ENCODE measurements at regions not wholly inside any gene's neighbourhood (a gene's known extent, or its start where the extent isn't known, plus 50 kb on each side); places are given as distances from the start of the nearest gene placed in this dataset.

- Histone ChIP-seq H3K79me2 (ENCODE audit: insufficient read depth, low read depth, low read length) (no peaks in the 10 kb centered on the region), H3K4me1 (ENCODE audit: insufficient read depth, low read length, poor library complexity, severe bottlenecking) (no peaks in the 10 kb centered on the region), H3K4me3 (ENCODE audit: low read depth, low read length, poor library complexity, severe bottlenecking) (no peak overlapping the region), H3K27ac (ENCODE audit: low read depth, low read length, poor library complexity, severe bottlenecking) (no peak overlapping the region), H3K9me2 (ENCODE audit: insufficient read depth, low read length) (no peaks in the 10 kb centered on the region), H3K9me3 (ENCODE audit: low read length) (no peaks in the 10 kb centered on the region), H3K36me3 (ENCODE audit: insufficient read depth, low read length) (no peaks in the 10 kb centered on the region), H3K4me2 (ENCODE audit: low read length) (no peak overlapping the region), H4K20me1 (ENCODE audit: insufficient read depth, low read length) (no peaks in the 10 kb centered on the region), H2AFZ (ENCODE audit: low read length) (no peak overlapping the region)
- no peak for TF ChIP-seq EZH2phosphoT487 (IDR thresholded peaks at IDR 0.05; ENCODE audit: borderline replicate concordance, low read depth, low read length)
- POLR2A ChIA-PET: no interaction called here
- no TSS peak for BruUV-seq (replicated peaks)
- intact Hi-C loops (cut with micrococcal nuclease; ENCODE audit: unreplicated experiment): no loop called here
- DNase-seq (ENCODE audit: low spot score): no peak
- CTCF ChIA-PET (ENCODE audit: unreplicated experiment): no interaction called here
Observed at GRCh38 chr21:35727830-35728229, 332.5 kb downstream of the SETD4 start.

DNA sequence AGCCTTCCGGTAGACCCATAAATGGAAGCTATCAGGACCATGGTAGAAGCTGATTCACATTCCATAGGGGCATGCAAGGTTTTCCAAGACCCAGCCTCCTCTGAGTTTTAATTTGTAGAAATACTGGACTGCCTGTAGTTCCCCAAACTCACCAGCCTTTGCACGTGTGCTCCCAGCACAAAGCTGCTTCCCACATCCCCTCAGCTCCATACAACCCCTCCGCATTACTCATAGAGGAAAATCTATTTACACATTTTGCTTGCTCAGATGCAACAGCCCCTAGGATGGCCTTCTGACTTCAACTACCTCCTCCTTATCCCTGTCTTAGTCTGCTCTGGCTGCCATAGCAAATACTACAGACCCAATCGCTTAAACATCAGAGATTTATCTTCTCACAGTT is 336.2 kb downstream of the SETD4 start:
- Histone ChIP-seq H3K4me3 (ENCODE audit: low read depth, low read length, poor library complexity, severe bottlenecking) (no peak overlapping the region), H4K20me1 (ENCODE audit: insufficient read depth, low read length) (no peaks in the 10 kb centered on the region), H3K4me2 (ENCODE audit: low read length) (no peak overlapping the region), H3K36me3 (ENCODE audit: insufficient read depth, low read length) (no peaks in the 10 kb centered on the region), H2AFZ (ENCODE audit: low read length) (no peak overlapping the region), H3K9me3 (ENCODE audit: low read length) (no peaks in the 10 kb centered on the region), H3K27ac (ENCODE audit: low read depth, low read length, poor library complexity, severe bottlenecking) (no peak overlapping the region), H3K4me1 (ENCODE audit: insufficient read depth, low read length, poor library complexity, severe bottlenecking) (peaks cover 10% of the 10 kb centered on the region), H3K9me2 (ENCODE audit: insufficient read depth, low read length) (no peaks in the 10 kb centered on the region), H3K79me2 (ENCODE audit: insufficient read depth, low read depth, low read length) (no peaks in the 10 kb centered on the region)
- BruUV-seq (replicated peaks): no TSS peak
- ChIA-PET CTCF (ENCODE audit: unreplicated experiment) (no interaction called here), POLR2A (no interaction called here)
- DNase-seq (ENCODE audit: low spot score): no peak
- intact Hi-C loops (cut with micrococcal nuclease; ENCODE audit: unreplicated experiment): no loop called here
- TF ChIP-seq EZH2phosphoT487 (IDR thresholded peaks at IDR 0.05; ENCODE audit: borderline replicate concordance, low read depth, low read length): no peak
- TF ChIP-seq CTCF (conservative IDR thresholded peaks at IDR 0.05; ENCODE audit: low read length): no peak

GRCh38 chr21:35721701-35722100 is 338.6 kb downstream of the SETD4 start:
- ChIA-PET POLR2A (no interaction called here), CTCF (ENCODE audit: unreplicated experiment) (no interaction called here)
- no peaks in the 10 kb centered on the region for H3K79me2 ChIP-seq (ENCODE audit: insufficient read depth, low read depth, low read length)
- BruUV-seq (replicated peaks): no TSS peak
- intact Hi-C loops (cut with micrococcal nuclease; ENCODE audit: unreplicated experiment): no loop called here
- H3K36me3 ChIP-seq (ENCODE audit: insufficient read depth, low read length): no peaks in the 10 kb centered on the region
- H4K20me1 ChIP-seq (ENCODE audit: insufficient read depth, low read length): no peaks in the 10 kb centered on the region
- H2AFZ ChIP-seq (ENCODE audit: low read length): no peak overlapping the region
- no peak overlapping the region for H3K4me2 ChIP-seq (ENCODE audit: low read length)
- no peak for TF ChIP-seq CTCF (conservative IDR thresholded peaks at IDR 0.05; ENCODE audit: low read length)
- no peak for TF ChIP-seq EZH2phosphoT487 (IDR thresholded peaks at IDR 0.05; ENCODE audit: borderline replicate concordance, low read depth, low read length)
- no peak overlapping the region for H3K27ac ChIP-seq (ENCODE audit: low read depth, low read length, poor library complexity, severe bottlenecking)
- H3K4me1 ChIP-seq (ENCODE audit: insufficient read depth, low read length, poor library complexity, severe bottlenecking): peaks cover 10% of the 10 kb centered on the region
- H3K9me3 ChIP-seq (ENCODE audit: low read length): no peaks in the 10 kb centered on the region
- no peaks in the 10 kb centered on the region for H3K9me2 ChIP-seq (ENCODE audit: insufficient read depth, low read length)
- no peak for DNase-seq (ENCODE audit: low spot score)
- no peak overlapping the region for H3K4me3 ChIP-seq (ENCODE audit: low read depth, low read length, poor library complexity, severe bottlenecking)

Measured in OCI-LY7 (cell line).